Body of pancreas (tissue), 4 donors: ENCODE measurements at regions not wholly inside any gene's neighbourhood (a gene's known extent, or its start where the extent isn't known, plus 50 kb on each side); places are given as distances from the start of the nearest gene placed in this dataset.
"Not testable (repeated sequence)": the region's sequence is repeated elsewhere in the genome, so short reads cannot be mapped to it uniquely, and the experiment has no call there.

Experiments
- ATAC-seq: fragments of 150-250 bp; one replicate; pipeline ENCODE4 v1.9.1; 2016
- DNase-seq, 4 donors: peaks; one replicate each; pipeline ENCODE4 v3.0.0-alpha.2; 2019
- H3K27ac ChIP-seq, 4 donors: fragments of 200-600 bp; sonication (generic); 1 replicate in 3 of 4; 2 replicates in 1 of 4; pipeline versions ENCODE4 v1.5.1 to v1.6.1; 2016 to 2019; ENCODE audit warnings: mild to moderate bottlenecking in 1 of 4, mixed read lengths in 1 of 4, moderate library complexity in 1 of 4
- H3K27me3 ChIP-seq, 2 donors: fragments of 200-600 bp; sonication (generic); one replicate each; pipeline ENCODE4 v1.6.0; 2016; ENCODE audit warnings: mild to moderate bottlenecking in 1 of 2
- H3K36me3 ChIP-seq, 2 donors: fragments of 200-600 bp; sonication (generic); replicated peaks in 1 of 2; 2 replicates each; pipeline ENCODE4 v1.5.1; 2016; ENCODE audit warnings: low read depth in 2 of 2; ENCODE audit not compliant: insufficient read depth in 1 of 2
- H3K4me1 ChIP-seq: fragments of 200-600 bp; sonication (generic); one replicate; pipeline ENCODE4 v1.6.0; 2016
- H3K4me3 ChIP-seq, 2 donors: fragments of 200-600 bp; sonication (generic); 1 replicate in 1 of 2; 2 replicates in 1 of 2; pipeline ENCODE4 v1.5.1; 2016 to 2019
- H3K9me3 ChIP-seq, 3 donors: fragments of 200-600 bp; sonication (generic); 1 replicate in 2 of 3; 2 replicates in 1 of 3; pipeline ENCODE4 v1.5.1; 2016
- CTCF ChIP-seq, 7 experiments: fragments of 450-650 bp in 4 of 7; fragments of 200-600 bp in 3 of 7; sonication (generic) in 3 of 7; IDR thresholded peaks; one replicate each; pipeline ENCODE4 v1.5.1; 2016 to 2019; ENCODE audit warnings: antibody characterized with exemption in 7 of 7
- POLR2A ChIP-seq, 3 donors: fragments of 450-650 bp; IDR thresholded peaks; one replicate each; pipeline ENCODE4 v1.6.1; 2016; ENCODE audit warnings: antibody characterized with exemption in 3 of 3, mild to moderate bottlenecking in 2 of 3
- WGBS, 2 donors: methylation state at CpG; one replicate each; pipeline ENCODE4 v1.1.5; 2017; 5-methylcytosine and 5-hydroxymethylcytosine counted together
- intact Hi-C: fragments of 100-400 bp; cut with DNase I; formaldehyde crosslinking; loops from one replicate; pipeline ENCODE4 v1.15.1; 2023

GRCh38 chr12:91746976-91747375 is 398.7 kb downstream of the BTG1 start:
- intact Hi-C loops: no loop called here
- Histone ChIP-seq H3K27ac (no peak overlapping the region), H3K9me3 (no peaks in the 10 kb centered on the region), H3K27me3 (no peaks in the 10 kb centered on the region), H3K36me3 (no peaks in the 10 kb centered on the region), H3K4me1 (no peaks in the 10 kb centered on the region), H3K4me3 (no peak overlapping the region)
- no peak for TF ChIP-seq CTCF (IDR thresholded peaks at IDR 0.05)
- no peak for TF ChIP-seq POLR2A (IDR thresholded peaks at IDR 0.05)
- ATAC-seq: no peak
- WGBS, 2 donors: 86 to 100% methylated on average over 1 of the region's 1 CpG
- DNase-seq: no peak

- no peak for DNase-seq
- TF ChIP-seq POLR2A (IDR thresholded peaks at IDR 0.05) (no peak), CTCF (IDR thresholded peaks at IDR 0.05) (no peak)
- H3K9me3 ChIP-seq: no peaks in the 10 kb centered on the region
- ATAC-seq: no peak
- H3K36me3 ChIP-seq: no peaks in the 10 kb centered on the region
- no peaks in the 10 kb centered on the region for H3K27me3 ChIP-seq
- 61 to 72% methylated on average over 2 of the region's 2 CpGs for WGBS, 2 donors
- no peaks in the 10 kb centered on the region for H3K4me1 ChIP-seq
- no peak overlapping the region for H3K27ac ChIP-seq
- H3K4me3 ChIP-seq: no peak overlapping the region
- intact Hi-C loops: no loop called here
Measured at GRCh38 chr12:91744597-91744996, 401.0 kb downstream of the BTG1 start.

GRCh38 chr12:91743704-91744321 is 401.8 kb downstream of the BTG1 start:
- whole genome bisulfite sequencing, 2 donors: 87 to 88% methylated on average over 7 of the region's 7 CpGs
- H3K4me3 ChIP-seq: no peak overlapping the region
- no peaks in the 10 kb centered on the region for H3K27me3 ChIP-seq
- no peaks in the 10 kb centered on the region for H3K36me3 ChIP-seq
- DNase-seq (no peak), ATAC-seq (no peak)
- H3K27ac ChIP-seq: no peak overlapping the region
- no peaks in the 10 kb centered on the region for H3K4me1 ChIP-seq
- no peak for TF ChIP-seq POLR2A (IDR thresholded peaks at IDR 0.05)
- no peak for TF ChIP-seq CTCF (IDR thresholded peaks at IDR 0.05)
- intact Hi-C loops: no loop called here
- H3K9me3 ChIP-seq: no peaks in the 10 kb centered on the region

- no peaks in the 10 kb centered on the region for H3K4me1 ChIP-seq
- no peak for DNase-seq
- H3K9me3 ChIP-seq: no peaks in the 10 kb centered on the region
- no peak for TF ChIP-seq CTCF (IDR thresholded peaks at IDR 0.05)
- no peak for TF ChIP-seq POLR2A (IDR thresholded peaks at IDR 0.05)
- WGBS, 2 donors: 92% methylated on average over 5 of the region's 5 CpGs
- H3K27ac ChIP-seq: no peak overlapping the region
- no peaks in the 10 kb centered on the region for H3K27me3 ChIP-seq
- intact Hi-C loops: no loop called here
- no peaks in the 10 kb centered on the region for H3K36me3 ChIP-seq
- no peak overlapping the region for H3K4me3 ChIP-seq
- no peak for ATAC-seq
Measured at GRCh38 chr12:91743280-91743679, 402.4 kb downstream of the BTG1 start.

GRCh38 chr12:91741932-91742331 is 403.7 kb downstream of the BTG1 start:
- no peaks in the 10 kb centered on the region for H3K9me3 ChIP-seq
- WGBS, 2 donors: 86 to 88% methylated on average over 2 of the region's 2 CpGs

GRCh38 chr12:91733846-91734245 is 411.8 kb downstream of the BTG1 start:
- WGBS, 2 donors: 86 to 95% methylated on average over 1 of the region's 1 CpG
- H3K27ac ChIP-seq, H3K27me3 ChIP-seq, ATAC-seq, DNase-seq, H3K36me3 ChIP-seq, intact Hi-C loops, H3K4me1 ChIP-seq, H3K4me3 ChIP-seq, H3K9me3 ChIP-seq: not testable (repeated sequence)

More at GRCh38 chr12:91741932-91742331, 403.7 kb downstream of the BTG1 start:
- TF ChIP-seq POLR2A (IDR thresholded peaks at IDR 0.05) (no peak), CTCF (IDR thresholded peaks at IDR 0.05) (no peak)
- ATAC-seq (no peak), DNase-seq (no peak)
- Histone ChIP-seq H3K4me1 (no peaks in the 10 kb centered on the region), H3K36me3 (no peaks in the 10 kb centered on the region), H3K27me3 (no peaks in the 10 kb centered on the region), H3K27ac (no peak overlapping the region), H3K4me3 (no peak overlapping the region)
- intact Hi-C loops: no loop called here
